Erythroblast (primary cell): ENCODE measurements at regions not wholly inside any gene's neighbourhood (a gene's known extent, or its start where the extent isn't known, plus 50 kb on each side); places are given as distances from the start of the nearest gene placed in this dataset.

ENCODE experiments used
- GATA1 ChIP-seq: IDR thresholded peaks from 2 replicates; pipeline ENCODE4 v1.6.1; 2011; ENCODE audit warnings: low read depth, mild to moderate bottlenecking, control low read depth, low read length, moderate library complexity
- POLR2A ChIP-seq: IDR thresholded peaks from 2 replicates; pipeline ENCODE4 v1.6.1; 2011; ENCODE audit warnings: mild to moderate bottlenecking, low read length

DNA sequence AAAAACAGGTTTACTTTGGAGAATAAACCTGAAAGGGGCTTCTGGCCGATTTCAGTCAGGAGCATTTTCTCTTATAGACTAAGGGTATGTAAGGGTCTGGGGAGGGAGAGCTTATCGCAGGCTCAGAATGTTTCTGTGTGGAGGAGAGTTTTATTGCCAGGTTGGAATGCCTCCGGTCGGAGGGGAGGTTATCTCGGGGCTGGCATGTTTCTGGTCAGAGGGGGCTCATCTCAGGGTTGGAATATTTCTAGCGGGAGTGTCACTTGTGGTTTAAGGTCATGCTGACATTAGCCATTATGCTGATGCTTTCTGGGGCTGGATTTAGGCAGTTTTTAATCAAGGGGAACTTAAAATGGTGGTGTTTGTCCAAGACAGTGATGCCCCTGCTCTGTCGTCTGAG lies 333.6 kb downstream of the METTL4 start:
- no peak for TF ChIP-seq POLR2A
- TF ChIP-seq GATA1, result no peak
